D721Med (cell line): ENCODE measurements at regions not wholly inside any gene's neighbourhood (a gene's known extent, or its start where the extent isn't known, plus 50 kb on each side); places are given as distances from the start of the nearest gene placed in this dataset.

Source experiments
- DNase-seq: peaks from one replicate; pipeline ENCODE4 v3.0.0; 2011; ENCODE audit warnings: low spot score; ENCODE audit not compliant: insufficient read length
- FAIRE-seq: peaks from 2 replicates; lab custom pipeline; 2011; peaks lifted over from hg19 to GRCh38; lab: Jason Lieb, UNC
- TF ChIP-seq, protein P1 (sequence below): IDR thresholded peaks from 2 replicates; pipeline ENCODE4 v1.5.1; 2012; ENCODE audit warnings: mild to moderate bottlenecking, control low read depth; ENCODE audit not compliant: insufficient read depth; ENCODE audit errors: missing control alignments

DNA sequence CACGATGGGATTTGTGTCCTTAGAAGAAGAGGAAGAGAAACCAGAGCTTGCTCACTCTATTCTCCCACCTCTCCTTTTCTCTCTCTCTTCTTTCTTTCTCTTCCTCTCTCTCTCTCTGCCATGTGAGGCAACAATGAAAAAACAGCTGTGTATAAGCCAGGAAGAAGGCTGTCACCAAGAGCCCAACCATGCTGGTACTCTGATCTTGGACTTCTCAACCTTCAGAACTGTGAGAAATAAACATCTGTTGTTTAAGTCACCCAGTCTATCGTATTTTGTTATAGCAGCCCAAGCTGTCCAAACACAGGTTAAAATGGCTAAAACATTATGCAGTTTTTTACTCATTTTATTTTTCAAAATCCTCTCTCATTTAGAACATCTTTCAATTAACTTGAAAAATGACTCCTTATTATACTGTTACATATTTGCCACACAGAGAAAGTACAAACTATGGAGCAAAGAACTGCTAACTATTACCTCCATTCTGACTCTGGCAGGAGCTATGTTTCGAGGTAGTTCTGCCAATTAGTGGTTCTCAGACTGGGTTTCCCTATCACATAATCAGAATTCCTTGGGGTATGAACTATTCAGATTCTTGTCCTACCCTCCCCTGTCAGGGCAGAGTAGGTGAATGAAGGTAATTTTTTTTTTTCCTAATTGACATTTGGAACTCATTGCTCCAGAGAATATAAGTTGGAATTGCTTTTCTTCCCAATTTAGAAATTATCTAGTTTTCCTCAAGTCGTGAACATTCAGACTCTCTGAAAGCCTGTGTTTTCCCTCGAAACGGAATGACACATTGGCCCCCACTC lies 434.6 kb downstream of the ENC1 start:
- DNase-seq (no peak), FAIRE-seq (no peak)
- TF ChIP-seq, protein P1, sequence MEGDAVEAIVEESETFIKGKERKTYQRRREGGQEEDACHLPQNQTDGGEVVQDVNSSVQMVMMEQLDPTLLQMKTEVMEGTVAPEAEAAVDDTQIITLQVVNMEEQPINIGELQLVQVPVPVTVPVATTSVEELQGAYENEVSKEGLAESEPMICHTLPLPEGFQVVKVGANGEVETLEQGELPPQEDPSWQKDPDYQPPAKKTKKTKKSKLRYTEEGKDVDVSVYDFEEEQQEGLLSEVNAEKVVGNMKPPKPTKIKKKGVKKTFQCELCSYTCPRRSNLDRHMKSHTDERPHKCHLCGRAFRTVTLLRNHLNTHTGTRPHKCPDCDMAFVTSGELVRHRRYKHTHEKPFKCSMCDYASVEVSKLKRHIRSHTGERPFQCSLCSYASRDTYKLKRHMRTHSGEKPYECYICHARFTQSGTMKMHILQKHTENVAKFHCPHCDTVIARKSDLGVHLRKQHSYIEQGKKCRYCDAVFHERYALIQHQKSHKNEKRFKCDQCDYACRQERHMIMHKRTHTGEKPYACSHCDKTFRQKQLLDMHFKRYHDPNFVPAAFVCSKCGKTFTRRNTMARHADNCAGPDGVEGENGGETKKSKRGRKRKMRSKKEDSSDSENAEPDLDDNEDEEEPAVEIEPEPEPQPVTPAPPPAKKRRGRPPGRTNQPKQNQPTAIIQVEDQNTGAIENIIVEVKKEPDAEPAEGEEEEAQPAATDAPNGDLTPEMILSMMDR, result no peak

GRCh38 chr5:74201334-74202081 lies 439.0 kb downstream of the ENC1 start:
- FAIRE-seq (no peak), DNase-seq (no peak)
- TF ChIP-seq, protein P1, result no peak

GRCh38 chr5:74200560-74200959 lies 440.0 kb downstream of the ENC1 start:
- FAIRE-seq, result no peak
- no peak for DNase-seq
- TF ChIP-seq, protein P1, result no peak

GRCh38 chr5:74199436-74200210 lies 440.9 kb downstream of the ENC1 start:
- FAIRE-seq (no peak), DNase-seq (no peak)
- TF ChIP-seq, protein P1, result no peak

DNA sequence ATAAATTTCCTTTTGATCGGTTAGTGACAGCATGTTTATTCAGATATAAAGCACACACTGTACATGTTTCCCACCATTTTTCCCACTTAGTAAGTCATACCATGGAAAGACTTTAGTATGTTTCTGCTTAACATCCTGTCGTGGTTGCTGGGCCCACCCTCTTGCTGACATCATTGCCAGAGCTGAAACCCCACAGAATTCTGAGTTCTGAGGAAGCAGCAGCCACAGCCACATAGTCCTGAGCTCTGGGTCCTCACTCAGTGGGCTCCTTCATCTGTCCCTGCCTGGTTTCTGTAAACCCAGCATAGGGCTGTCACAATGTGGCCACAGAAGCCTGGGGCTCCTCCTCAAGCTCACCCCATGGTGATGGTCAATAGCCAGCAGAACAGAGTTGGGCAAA lies 441.5 kb downstream of the ENC1 start:
- TF ChIP-seq, protein P1, result no peak
- no peak for FAIRE-seq

DNA sequence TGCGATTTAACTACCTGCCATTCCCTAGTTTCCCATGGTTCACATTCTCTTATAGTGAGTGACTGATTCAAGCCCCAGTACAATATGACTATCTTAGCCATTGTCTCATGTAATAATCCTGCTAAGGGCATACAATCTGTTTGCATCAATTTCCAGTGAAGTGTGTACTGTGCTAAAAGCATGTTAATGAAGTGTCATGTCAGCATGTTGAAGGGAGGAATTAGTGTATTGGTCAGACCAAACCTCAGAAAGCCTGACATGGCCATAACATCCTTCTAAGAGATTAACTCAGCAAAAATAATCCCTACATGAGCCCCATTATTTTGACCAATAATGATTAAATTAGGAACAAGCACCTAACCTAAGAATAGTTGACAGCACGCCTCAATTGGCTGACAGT lies 442.4 kb downstream of the ENC1 start:
- TF ChIP-seq, protein P1, result no peak
- FAIRE-seq, result no peak
- DNase-seq, result no peak

More for the DNA sequence above, 441.5 kb downstream of the ENC1 start:
- DNase-seq, result no peak
